Neural cell (in vitro differentiated cells): ENCODE measurements at regions not wholly inside any gene's neighbourhood (a gene's known extent, or its start where the extent isn't known, plus 50 kb on each side); places are given as distances from the start of the nearest gene placed in this dataset.

Experiments
- EP300 ChIP-seq: fragments of 450-650 bp; conservative IDR thresholded peaks from 2 replicates; pipeline ENCODE4 v1.6.1; 2014; ENCODE audit warnings: antibody characterized with exemption, mild to moderate bottlenecking, moderate library complexity; ENCODE audit not compliant: poor library complexity, severe bottlenecking
- POLR2AphosphoS5 ChIP-seq: IDR thresholded peaks from 2 replicates; pipeline ENCODE4 v1.6.1; 2012
- TF ChIP-seq, protein P1 (sequence below): fragments of 450-650 bp; IDR thresholded peaks from 2 replicates; pipeline ENCODE4 v1.5.1; 2014; ENCODE audit warnings: antibody characterized with exemption, mild to moderate bottlenecking, moderate library complexity; ENCODE audit not compliant: poor library complexity, severe bottlenecking

DNA sequence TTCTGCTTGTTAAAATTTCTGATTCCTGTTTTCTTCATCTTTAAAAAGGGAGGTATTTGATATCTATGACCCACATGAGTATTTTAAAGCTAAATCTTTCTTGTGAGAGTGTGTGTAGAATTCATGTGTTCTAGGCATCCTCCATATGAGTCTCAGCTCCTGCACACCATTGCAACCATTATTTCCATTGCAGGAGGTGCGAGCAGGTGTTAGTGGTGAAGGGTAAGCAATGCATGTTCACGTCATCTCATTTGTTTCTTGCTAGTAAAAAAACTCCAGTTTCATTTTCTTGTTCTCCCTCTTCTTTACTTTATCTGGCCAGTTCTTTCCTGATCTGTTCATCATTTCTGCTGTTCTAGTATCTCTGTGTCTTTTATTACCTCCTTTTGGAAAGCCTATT lies 100.5 kb downstream of the ADRA2A start:
- TF ChIP-seq EP300 (no peak), POLR2AphosphoS5 (no peak)
- TF ChIP-seq, protein P1, sequence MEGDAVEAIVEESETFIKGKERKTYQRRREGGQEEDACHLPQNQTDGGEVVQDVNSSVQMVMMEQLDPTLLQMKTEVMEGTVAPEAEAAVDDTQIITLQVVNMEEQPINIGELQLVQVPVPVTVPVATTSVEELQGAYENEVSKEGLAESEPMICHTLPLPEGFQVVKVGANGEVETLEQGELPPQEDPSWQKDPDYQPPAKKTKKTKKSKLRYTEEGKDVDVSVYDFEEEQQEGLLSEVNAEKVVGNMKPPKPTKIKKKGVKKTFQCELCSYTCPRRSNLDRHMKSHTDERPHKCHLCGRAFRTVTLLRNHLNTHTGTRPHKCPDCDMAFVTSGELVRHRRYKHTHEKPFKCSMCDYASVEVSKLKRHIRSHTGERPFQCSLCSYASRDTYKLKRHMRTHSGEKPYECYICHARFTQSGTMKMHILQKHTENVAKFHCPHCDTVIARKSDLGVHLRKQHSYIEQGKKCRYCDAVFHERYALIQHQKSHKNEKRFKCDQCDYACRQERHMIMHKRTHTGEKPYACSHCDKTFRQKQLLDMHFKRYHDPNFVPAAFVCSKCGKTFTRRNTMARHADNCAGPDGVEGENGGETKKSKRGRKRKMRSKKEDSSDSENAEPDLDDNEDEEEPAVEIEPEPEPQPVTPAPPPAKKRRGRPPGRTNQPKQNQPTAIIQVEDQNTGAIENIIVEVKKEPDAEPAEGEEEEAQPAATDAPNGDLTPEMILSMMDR = no peak
